NCI-H187 treated with DMSO at 0.1 percent for 48 hours (cell line): ENCODE measurements at regions not wholly inside any gene's neighbourhood (a gene's known extent, or its start where the extent isn't known, plus 50 kb on each side); places are given as distances from the start of the nearest gene placed in this dataset.

Experiments
- DNase-seq: peaks from one replicate; lab custom pipeline; 2025; lab: John Stamatoyannopoulos, UW

- DNase-seq, result no peak
These were observed 179.0 kb downstream of the ADGRA3 start for GRCh38 chr4:22336822-22337221.

GRCh38 chr4:22334155-22334554 lies 181.7 kb downstream of the ADGRA3 start:
- DNase-seq, result no peak

- DNase-seq, result no peak
These were observed 191.4 kb downstream of the ADGRA3 start for GRCh38 chr4:22324422-22324821.

GRCh38 chr4:22323691-22324090 lies 192.2 kb downstream of the ADGRA3 start:
- DNase-seq, result no peak

- no peak for DNase-seq
These were observed 192.9 kb downstream of the ADGRA3 start for GRCh38 chr4:22322996-22323395.

GRCh38 chr4:22315628-22316027 lies 200.2 kb downstream of the ADGRA3 start:
- no peak for DNase-seq

GRCh38 chr4:22313976-22314375 lies 201.9 kb downstream of the ADGRA3 start:
- DNase-seq, result no peak

GRCh38 chr4:22312113-22312512 lies 203.8 kb downstream of the ADGRA3 start:
- no peak for DNase-seq

- no peak for DNase-seq
These were observed 214.6 kb downstream of the ADGRA3 start for GRCh38 chr4:22301253-22301652.

- DNase-seq, result no peak
These were observed 216.2 kb downstream of the ADGRA3 start for GRCh38 chr4:22299678-22300077.

- no peak for DNase-seq
These were observed 228.2 kb downstream of the ADGRA3 start for GRCh38 chr4:22287631-22288030.

- no peak for DNase-seq
These were observed 247.4 kb downstream of the ADGRA3 start for GRCh38 chr4:22268350-22269025.

- DNase-seq, result no peak
These were observed 251.6 kb downstream of the ADGRA3 start for GRCh38 chr4:22264261-22264660.

GRCh38 chr4:22253431-22253830 lies 262.4 kb downstream of the ADGRA3 start:
- no peak for DNase-seq

- DNase-seq, result no peak
These were observed 269.0 kb downstream of the ADGRA3 start for GRCh38 chr4:22246847-22247246.

GRCh38 chr4:22245294-22245693 lies 270.6 kb downstream of the ADGRA3 start:
- DNase-seq, result no peak

- DNase-seq, result no peak
These were observed 274.5 kb downstream of the ADGRA3 start for GRCh38 chr4:22241415-22241814.

GRCh38 chr4:22240814-22241213 lies 275.1 kb downstream of the ADGRA3 start:
- no peak for DNase-seq

GRCh38 chr4:22238742-22239141 lies 277.1 kb downstream of the ADGRA3 start:
- no peak for DNase-seq

- DNase-seq, result no peak
These were observed 277.9 kb downstream of the ADGRA3 start for GRCh38 chr4:22237846-22238494.

- DNase-seq, result no peak
These were observed 278.6 kb downstream of the ADGRA3 start for GRCh38 chr4:22237155-22237751.

- no peak for DNase-seq
These were observed 280.2 kb downstream of the ADGRA3 start for GRCh38 chr4:22235698-22236097.

- DNase-seq, result no peak
These were observed 282.6 kb downstream of the ADGRA3 start for GRCh38 chr4:22233230-22233629.

- no peak for DNase-seq
These were observed 272.4 kb upstream of the KCNIP4 start for GRCh38 chr4:22220965-22221364.
